HG02943 (cell line): ENCODE measurements at regions not wholly inside any gene's neighbourhood (a gene's known extent, or its start where the extent isn't known, plus 50 kb on each side); places are given as distances from the start of the nearest gene placed in this dataset.
A peak's percentile ranks its signal among the peaks of the same experiment; 100 is the strongest.

Experiments
- ATAC-seq: cut with Tn5 transposase; IDR thresholded peaks from one replicate; pipeline ENCODE4 v1.9.1; 2021; ENCODE audit warnings: mild to moderate bottlenecking, low read depth, moderate library complexity; ENCODE audit not compliant: unreplicated experiment

DNA sequence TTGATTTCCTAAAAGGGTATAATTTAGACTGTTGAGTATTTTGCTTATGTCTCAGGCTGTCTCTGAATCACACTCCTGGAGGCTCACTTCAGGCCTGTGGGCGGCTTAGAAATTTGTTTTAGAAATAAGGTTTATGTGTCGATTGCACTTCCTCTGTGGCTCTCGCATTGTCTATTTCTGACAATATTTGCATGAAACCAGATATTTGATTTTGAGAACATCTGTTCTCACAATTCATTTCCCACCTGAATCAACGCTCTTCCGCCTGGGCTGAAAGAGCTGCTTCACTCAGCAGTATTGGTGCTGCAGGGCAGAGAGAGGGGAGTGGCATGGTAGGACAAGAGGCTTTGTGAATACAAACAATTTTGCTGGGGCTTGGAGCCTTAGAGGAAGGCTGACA lies 262.0 kb downstream of the ADRA2A start:
- ATAC-seq: peak; percentile 82

DNA sequence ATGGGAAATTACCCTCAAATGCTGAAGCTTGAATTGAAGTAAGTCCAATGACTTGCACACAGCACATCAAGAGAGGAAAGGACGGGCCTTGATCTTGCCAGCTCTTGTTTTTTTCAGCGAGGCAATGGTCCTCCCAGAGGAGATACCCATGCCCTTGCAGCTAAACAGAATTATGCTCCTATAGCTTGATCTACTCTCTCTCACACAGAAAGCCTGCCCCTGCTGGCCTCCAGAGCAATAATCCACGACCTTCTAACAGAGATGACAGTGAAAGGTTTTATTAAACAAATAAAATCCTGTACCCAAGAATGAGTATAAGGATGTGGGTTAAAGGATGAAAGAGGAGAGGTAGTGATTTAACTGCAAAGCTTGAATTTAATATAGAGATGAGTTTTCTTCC lies 268.0 kb downstream of the ADRA2A start:
- no peak for ATAC-seq

DNA sequence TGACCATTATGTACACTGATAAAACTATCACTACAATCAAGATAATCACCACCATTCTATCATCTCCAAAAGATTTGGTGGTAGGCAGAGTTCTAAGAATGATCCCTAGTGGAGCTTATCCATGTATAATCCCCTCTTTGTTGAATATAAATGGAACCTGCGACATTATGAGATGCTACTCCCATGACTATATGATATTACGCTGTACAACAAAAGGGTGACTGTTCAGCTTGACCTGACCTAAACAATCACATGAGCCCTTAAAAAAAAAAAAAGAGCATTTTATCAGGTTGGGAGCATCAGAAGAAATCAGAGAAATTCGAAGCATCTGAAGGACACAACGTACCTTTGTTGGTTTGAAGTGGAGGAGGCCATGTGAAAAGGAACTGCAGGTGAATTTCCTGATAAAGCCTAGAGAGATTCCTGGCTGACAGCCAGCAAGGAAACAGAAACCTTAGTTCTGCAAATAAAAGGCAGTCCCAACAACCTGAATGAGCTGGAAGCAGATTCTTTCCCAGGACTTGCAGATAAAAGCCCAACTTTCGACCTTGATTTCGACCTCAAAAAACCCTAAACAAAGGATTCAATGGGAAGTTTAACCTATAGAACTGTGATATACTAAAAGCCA lies 270.7 kb downstream of the ADRA2A start:
- ATAC-seq: no peak

DNA sequence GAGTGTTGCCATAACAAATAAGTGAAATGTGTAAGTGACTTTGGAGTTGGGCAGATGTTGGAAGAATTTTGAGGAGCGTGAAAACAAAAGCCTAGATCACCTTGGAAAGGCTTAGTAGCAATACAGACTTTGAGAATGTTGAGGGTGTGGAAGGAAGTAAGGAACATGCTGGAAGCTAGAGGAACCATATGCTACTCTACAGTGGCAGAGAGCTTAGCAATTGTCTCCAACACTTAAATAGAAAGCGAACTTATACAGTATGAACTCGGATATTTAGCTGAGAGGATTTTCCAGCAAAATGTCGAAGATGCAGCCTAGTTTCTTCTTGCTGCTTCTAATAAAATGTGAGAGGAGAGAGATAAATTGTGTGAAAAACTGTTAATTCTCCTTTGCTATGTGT lies 271.2 kb downstream of the ADRA2A start:
- ATAC-seq: no peak

DNA sequence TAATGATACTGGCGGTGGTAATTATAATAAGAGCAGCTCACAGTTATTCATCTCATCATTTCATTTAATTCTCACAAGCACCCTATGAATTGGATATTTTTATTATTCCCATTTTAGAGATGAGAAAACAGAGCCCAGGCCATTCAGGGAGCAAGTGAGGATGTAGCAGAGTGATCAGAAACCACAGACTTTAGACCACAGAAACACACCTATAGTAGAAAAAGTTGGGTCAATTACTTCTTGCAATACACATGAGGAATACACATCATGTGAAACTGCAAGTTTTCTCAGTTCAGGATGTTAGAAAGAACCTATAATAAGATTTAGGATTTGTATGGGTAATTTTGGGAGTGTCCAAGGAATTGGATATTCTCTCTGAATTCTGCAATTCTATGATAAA lies 278.0 kb downstream of the ADRA2A start:
- ATAC-seq: no peak

DNA sequence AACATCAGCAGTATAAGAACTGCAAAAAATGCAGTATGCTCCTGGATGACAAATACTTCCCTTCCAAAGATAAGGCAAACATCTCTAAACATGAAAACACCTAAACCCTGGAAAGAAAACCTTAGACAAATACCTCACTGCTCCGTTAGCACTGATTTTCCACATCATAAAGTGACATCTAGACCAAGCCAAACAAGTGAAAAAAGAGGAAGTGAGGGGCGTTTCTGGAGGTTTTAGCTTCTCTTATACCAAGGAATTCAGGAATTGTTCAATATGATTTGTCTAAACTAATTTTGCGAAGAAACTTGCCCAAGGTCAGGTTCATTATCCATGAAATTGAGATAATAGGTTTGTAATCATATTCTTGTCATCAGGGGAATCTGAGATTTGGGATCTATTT lies 279.7 kb downstream of the ADRA2A start:
- no peak for ATAC-seq

DNA sequence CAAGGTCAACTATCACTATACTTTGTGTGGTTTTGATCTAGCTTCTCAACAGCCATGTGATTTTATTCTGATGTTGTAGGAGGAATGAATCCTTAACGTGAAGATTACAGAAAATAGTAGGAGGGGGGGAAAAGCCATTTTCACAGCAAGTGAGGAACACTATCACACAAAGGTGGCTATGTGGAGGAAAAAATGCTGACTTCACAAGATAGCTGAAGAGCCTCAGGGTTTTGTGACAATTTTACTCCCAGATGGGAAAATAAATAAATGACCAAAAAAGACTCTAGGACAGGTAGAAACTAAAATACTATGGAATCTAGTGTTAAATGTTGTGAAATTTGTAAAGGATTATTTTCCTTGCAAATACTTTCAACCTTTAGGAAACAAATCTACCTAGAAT lies 281.0 kb downstream of the ADRA2A start:
- no peak for ATAC-seq

DNA sequence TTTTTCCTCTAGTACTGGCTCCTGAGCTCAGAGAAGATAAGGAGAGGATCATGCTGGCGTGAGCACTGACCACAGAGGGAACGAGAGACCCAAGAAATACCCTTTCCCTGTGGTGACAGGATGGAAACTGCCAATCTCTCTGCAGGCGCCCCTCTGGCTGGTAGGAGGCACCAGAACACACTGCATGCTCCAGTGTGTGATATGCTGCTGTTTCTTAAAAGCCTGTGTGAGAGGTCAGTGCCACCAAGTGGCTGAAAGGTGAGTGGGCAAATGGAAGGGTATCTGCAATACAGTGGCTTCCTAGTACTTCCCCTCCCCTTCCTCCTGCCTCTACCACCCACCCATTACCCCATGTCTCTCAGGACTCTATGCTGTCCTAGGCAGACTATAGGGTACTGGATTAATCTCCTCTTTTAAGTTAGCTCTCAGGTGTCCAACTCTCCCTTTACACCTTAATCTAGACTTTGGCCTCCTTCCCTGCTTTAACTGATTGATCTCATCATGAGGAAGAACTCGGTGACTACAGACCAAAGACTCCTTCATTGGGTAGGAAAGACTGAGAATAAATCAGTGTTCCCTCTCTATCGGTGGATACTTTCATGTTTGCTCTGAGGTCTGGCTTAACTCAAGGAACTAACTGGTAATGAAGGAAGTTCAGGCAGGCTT lies 283.6 kb downstream of the ADRA2A start:
- ATAC-seq: peak; percentile 62

DNA sequence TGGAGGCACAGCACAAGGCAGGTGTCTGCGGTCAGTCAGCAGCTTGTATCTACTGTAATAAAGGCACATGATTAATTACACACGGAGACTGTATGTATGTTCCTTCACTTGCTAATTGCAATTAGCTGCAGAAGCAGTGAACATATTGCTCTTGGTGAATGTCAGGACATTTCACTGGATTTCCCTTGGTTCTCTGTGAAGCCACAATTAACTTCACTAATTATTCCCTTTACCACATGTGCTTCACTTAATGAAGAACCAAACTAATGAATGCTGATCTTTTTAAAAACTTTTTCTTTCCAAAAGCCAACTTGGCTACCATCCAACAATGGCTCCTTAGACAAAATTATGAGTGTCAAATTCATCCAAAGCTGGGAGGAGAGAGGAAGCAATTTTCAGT lies 290.7 kb downstream of the ADRA2A start:
- no peak for ATAC-seq

DNA sequence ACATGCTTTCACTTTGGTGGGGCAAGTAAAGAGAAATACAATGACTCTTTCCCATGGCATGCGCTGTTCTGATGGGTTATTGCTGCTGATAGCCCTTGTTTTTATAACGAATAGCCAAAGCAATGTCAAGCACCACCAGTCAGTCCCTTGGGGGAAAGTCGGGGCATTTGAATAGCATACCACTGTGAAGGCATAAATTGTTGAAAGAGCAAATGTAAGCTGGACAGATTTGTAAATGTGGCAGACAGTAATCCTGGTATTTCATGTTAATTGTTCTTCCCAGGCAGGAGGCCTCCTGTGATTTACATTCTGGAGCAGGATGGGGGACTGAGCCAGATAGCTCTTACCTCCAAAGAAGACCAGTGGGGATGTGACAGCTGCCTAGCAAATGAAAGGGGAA lies 293.3 kb downstream of the ADRA2A start:
- no peak for ATAC-seq

DNA sequence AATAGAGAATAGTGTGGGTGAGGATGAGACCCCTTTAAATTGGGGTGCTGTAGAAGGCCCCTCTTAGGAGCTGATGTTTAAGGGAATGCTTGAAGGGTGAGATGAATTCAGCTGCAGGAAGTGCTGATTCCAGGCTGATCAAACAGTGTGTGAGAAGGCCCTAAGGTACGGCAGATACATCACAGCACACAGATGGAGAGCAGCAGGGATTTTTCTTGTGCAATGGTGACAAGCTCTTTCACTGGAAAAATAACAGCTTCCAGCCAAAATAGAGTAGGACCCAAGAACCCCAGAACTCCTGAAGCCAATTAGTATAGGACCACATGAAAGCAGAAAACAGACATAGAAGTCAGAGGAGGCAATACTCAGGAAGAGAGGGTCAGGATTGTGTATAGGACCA lies 296.9 kb downstream of the ADRA2A start:
- no peak for ATAC-seq

DNA sequence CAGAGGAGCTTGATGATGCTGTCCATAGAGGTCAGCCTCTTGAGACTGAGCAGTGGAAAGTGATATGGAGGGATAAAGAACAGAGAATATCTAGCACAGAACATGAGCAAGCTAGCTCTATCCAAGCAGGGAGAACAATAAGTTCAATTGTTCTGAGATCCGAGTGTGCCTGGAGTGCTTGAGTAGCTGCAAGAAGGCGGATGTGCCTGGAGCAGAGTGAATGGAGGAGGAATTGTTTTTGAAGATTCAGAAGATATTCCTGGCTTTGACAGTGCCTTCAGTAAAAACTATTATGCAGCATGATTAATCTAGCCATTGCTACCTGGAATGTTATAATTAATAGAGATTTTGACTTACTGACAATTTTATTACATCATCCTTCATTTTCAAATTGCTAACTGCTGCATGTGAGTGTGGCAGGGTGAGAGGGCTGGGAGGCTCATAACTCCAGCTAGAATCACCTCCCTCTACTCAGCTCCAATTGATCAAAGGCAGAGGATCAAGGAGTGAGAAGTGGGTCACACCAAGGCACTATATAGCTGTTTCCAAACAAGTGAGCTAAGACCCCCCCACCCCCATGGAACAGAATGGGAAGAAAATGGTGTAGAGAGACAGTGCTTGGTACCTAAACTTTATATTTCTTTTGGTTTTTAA lies 302.8 kb downstream of the ADRA2A start:
- no peak for ATAC-seq

DNA sequence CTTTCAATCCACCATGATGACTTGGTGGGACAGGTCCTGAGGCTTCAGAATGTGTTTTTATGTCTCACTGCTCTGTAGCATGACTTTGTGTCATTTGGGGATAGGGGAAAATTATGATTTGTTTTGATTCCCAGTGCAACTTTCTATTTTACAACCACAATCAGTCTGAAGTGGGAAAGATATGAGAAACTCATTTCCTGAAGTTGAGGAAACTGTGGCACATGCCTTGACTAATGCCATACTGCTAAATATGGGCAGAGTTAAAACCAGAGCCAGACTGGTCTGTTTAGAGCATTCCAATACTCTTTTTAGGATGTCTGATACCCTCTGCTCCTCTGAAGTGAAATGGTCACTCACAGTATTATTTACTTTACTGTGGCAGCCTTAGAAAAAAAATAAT lies 307.7 kb downstream of the ADRA2A start:
- no peak for ATAC-seq

DNA sequence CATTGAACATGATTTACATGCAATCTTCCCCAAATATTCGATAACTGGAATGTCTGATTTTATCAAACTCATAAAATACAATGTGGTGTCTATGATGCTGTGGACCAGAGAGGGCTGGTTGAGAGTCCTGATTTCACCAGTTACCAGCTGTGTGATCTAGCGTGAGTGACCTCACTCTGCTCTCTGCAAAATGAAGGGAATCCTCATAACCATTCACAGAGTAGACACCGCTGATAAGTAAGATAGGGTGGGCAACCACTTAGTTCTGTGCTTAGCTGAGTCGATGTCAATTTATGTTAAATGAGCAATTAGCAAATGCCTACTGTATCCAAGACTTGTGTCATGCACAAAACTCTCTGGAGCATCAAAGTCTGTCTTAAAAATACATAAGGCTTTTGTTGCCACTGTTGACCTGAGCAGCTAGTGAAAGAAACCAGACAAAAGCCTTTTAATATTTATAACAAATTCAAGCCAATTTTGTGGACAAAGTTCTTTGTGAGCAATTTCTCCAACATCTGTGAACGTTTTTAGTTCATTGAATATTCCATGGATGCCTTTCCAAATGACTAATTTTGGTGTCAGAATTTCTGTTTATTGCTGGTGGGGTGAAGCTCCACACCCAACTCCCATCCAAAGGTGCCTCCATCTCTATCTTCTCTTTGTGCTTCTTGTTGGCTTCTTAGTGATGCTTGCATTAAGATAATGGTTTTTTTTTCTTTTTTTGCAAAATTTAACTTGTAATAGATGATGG lies 314.2 kb downstream of the ADRA2A start:
- no peak for ATAC-seq

DNA sequence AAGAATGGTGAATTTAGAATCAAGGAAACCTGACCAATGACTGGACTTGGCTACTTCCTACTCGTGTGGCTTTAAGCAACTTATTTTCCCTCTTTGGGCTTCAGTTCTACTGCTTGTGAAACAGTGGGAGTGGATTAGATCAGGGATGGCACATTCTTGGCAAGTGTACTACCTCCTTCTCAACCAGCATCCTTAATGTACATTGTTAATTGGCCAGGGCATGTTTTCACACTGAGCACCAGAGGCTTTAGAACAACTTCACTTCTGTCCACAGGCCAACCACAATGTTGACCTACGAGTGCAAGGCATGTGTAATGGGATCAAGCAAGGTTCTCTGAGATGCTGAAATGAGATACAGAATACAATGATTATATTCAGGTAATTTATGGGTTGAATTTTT lies 315.3 kb downstream of the ADRA2A start:
- ATAC-seq: no peak

DNA sequence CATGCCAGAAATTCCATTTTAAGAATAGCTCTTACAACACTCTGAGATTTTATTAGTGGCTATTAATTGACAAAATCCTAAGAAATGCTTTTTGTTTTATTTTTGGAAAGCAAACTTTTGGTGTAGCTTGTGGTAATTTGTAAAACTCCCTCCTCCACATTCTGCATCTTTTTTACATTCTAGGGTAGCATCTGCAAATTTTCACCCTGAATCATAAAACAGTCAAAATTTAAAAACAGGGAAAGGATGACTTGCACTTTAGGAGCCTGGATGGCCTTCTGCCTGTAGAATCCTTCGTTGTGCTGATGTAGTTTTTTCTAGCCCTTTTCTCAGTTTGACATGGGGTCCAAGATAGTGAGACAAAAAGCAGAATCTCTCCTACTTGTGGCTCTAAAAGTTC lies 316.1 kb downstream of the ADRA2A start:
- no peak for ATAC-seq

DNA sequence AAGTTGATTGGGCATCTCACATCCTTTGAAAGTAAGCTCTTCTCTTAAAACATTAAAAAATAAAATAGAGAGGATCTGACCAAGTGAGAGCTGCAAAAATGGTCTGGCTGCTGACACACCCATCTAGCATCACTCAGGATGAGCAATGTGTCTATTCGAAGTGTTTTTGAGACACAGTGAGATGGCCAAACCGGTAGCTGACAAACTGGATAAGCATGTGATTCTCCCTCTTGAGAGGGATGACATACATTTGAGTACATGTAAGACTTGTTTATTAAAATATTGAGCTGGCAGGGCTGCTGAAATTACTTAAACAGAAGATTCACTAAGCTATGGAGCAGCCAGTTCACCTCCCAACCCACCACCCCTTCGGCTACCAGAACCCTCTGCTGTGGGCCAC lies 333.9 kb downstream of the ADRA2A start:
- ATAC-seq: no peak

DNA sequence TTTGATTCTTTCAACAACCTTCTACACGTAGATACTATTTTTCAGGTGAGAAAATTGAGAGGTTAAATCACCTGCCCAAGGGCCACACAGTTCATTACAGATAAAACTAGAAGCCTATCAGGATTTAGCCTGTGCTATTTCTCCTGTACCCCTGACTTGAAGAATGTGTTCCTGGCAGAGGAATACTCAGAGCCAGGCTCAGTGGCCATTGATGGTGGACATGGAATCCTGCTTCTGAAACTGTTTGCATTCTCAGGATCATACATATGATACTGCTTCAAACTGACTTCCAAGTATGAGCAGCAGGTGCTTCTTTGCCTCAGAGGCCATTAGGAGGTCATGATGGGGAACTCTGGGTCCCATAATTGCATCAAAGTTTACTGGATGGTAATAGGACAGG lies 348.6 kb downstream of the ADRA2A start:
- ATAC-seq: no peak

DNA sequence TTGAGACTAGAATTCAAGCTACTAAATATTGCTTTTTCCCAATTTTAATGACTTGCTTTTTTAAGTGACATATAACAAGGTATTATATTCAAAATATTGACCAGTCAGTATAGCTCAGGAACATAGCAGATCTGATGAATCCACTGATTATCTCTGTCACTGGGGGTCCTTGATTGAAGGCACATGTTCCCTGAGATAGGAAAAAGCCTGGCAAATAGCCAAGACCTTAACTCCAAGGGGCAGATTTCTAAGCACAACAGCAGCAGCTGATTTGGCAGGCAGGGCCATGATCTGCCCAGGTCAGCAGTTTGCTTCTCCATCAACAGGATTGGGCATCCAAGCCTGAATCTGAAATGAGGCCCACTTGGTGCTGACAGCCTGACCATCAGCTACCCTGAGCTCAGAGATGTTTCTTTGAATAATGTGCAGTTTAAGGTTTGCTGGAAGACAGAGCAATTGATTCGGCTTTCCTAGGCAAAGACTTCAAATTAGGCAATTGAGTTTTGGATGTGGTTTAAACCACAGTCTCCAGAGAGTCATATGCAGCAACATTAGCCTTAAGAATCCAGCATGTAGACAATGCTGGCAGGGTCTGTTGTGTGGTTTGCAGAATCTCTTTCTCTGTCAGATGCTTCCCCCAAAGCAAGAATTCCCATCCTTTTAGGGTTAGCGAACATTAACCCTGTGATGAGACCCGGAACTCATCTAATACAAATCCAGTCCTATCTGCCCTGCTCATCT lies 352.6 kb downstream of the ADRA2A start:
- ATAC-seq: no peak

DNA sequence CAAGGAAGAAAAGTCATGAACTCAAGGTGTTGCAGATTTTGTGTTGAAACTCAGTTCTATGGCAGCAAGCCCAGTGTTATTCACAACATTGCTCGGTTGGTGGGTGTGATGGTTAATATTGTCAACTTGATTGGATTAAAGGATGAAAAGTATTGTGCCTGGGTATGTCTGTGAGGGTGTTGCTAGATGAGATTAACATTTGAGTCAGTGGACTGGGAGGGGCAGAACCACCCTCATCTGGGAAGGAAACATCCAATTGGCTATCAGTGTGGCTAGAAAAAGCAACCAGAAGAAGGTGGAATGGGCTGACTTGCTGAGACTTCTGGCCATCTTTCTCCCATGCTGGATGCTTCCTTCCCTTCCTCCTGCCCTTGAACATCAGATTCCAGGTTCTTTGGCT lies 353.2 kb downstream of the ADRA2A start:
- ATAC-seq: no peak

DNA sequence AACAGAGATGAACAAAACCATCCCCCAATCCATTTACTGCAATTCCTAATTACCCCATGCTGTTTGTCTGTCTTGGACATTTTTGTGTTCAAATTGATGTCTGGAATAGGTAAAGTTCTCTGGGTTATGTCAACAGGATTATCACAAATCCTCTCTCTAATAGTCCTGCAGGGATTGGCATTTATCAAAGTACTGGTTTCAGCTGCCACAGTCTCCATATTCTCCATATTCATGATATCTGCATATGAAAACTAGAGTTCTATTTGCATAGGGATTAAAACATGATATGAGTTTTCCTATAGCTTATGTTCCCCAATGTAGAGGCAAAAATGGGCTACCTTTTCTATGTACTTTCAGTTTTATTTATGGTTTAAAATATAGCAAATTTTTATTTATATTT lies 355.8 kb downstream of the ADRA2A start:
- ATAC-seq: no peak
